Esophagus squamous epithelium (tissue), 5 donors: ENCODE measurements at regions not wholly inside any gene's neighbourhood (a gene's known extent, or its start where the extent isn't known, plus 50 kb on each side); places are given as distances from the start of the nearest gene placed in this dataset.

Source experiments
- DNase-seq: peaks from one replicate; lab custom pipeline; 2025; lab: John Stamatoyannopoulos, UW
- H3K27ac ChIP-seq, 4 donors: fragments of 200-600 bp; sonication (generic); one replicate each; pipeline ENCODE4 v1.5.1; 2016 to 2019; ENCODE audit warnings: mild to moderate bottlenecking in 1 of 4
- H3K27me3 ChIP-seq, 4 donors: fragments of 200-600 bp; sonication (generic); 1 replicate in 3 of 4; 2 replicates in 1 of 4; pipeline versions ENCODE4 v1.5.1 to v1.6.0; 2017 to 2021; ENCODE audit warnings: antibody characterized with exemption in 1 of 4
- H3K36me3 ChIP-seq, 3 donors: fragments of 200-600 bp; sonication (generic); one replicate each; pipeline ENCODE4 v1.5.1; 2016 to 2019
- H3K4me1 ChIP-seq, 3 donors: fragments of 200-600 bp; sonication (generic); one replicate each; pipeline ENCODE4 v1.5.1; 2017 to 2019
- H3K4me3 ChIP-seq, 4 donors: fragments of 200-600 bp; sonication (generic); 1 replicate in 3 of 4; 2 replicates in 1 of 4; pipeline ENCODE4 v1.5.1; 2016 to 2019; ENCODE audit warnings: mild to moderate bottlenecking in 2 of 4, moderate library complexity in 1 of 4
- H3K9me3 ChIP-seq, 3 donors: fragments of 200-600 bp; sonication (generic); one replicate each; pipeline ENCODE4 v1.5.1; 2016 to 2019
- CTCF ChIP-seq, 6 experiments: fragments of 450-650 bp in 4 of 6; fragments of 200-600 bp in 2 of 6; sonication (generic) in 2 of 6; IDR thresholded peaks; one replicate each; pipeline ENCODE4 v1.5.1; 2016 to 2019; ENCODE audit warnings: antibody characterized with exemption in 6 of 6, mild to moderate bottlenecking in 4 of 6, moderate library complexity in 4 of 6
- POLR2A ChIP-seq, 4 donors: fragments of 450-650 bp; IDR thresholded peaks; one replicate each; pipeline ENCODE4 v1.6.1; 2017; ENCODE audit warnings: antibody characterized with exemption in 4 of 4, mild to moderate bottlenecking in 4 of 4, moderate library complexity in 3 of 4
- WGBS, 2 donors: methylation state at CpG; one replicate each; pipeline ENCODE4 v1.1.5; 2018; 5-methylcytosine and 5-hydroxymethylcytosine counted together
- intact Hi-C: fragments of 100-400 bp; cut with DNase I; formaldehyde crosslinking; loops from one replicate; pipeline ENCODE4 v1.15.0; 2022
- donor health status: DM: yes; HTN: yes; CAD: no.

DNA sequence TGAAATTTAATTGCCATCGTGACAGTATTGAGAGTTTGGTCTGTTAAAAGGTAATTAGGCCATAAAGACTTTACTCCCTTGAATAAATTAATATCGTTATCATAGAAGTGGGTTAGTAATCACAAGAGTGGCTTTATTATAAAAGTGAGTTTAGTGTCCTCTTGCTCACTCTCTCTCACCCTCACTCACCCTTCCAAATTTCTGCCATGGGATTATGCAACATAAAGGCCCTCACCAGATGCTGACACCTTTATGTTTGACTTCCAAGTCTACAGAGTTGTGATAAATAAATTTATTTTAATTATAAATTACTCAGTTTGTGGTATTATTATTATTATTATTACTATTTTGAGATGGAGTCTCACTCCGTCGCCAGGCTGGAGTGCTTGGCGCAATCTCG, 1070.8 kb downstream of the PCDH18 start:
- intact Hi-C loops, result no loop called here
- no peaks in the 10 kb centered on the region for H3K36me3 ChIP-seq
- H3K4me3 ChIP-seq, result no peak overlapping the region
- WGBS, 2 donors, result 86 to 87% methylated on average over 6 of the region's 6 CpGs
- H3K27me3 ChIP-seq, result no peaks in the 10 kb centered on the region
- H3K9me3 ChIP-seq, result no peaks in the 10 kb centered on the region
- TF ChIP-seq CTCF (IDR thresholded peaks at IDR 0.05) (no peak), POLR2A (IDR thresholded peaks at IDR 0.05) (no peak)
- no peak for DNase-seq
- no peaks in the 10 kb centered on the region for H3K4me1 ChIP-seq
- no peak overlapping the region for H3K27ac ChIP-seq

DNA sequence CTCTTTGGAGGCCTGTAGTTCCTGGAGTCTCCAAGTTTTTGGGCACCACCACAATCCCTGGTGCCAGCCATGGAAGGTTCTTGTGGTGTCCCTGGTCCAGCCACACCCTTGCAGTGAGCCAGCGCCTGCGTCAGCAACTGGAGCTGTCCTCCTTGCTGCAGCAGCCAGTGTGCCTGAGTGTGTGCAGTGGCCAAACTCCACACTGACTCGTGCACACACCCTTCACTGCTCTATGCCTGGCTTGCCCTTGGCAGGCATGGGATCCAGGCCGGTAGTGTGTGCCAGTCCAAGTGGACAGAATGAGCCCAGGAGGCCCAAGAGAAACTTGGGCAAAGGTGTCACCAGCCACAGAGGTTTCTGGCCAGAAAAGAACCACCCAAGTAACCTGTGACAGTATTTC, 1074.0 kb downstream of the PCDH18 start:
- no peak for DNase-seq
- no peaks in the 10 kb centered on the region for H3K4me1 ChIP-seq
- no peak for TF ChIP-seq POLR2A (IDR thresholded peaks at IDR 0.05)
- no peak for TF ChIP-seq CTCF (IDR thresholded peaks at IDR 0.05)
- H3K36me3 ChIP-seq, result no peaks in the 10 kb centered on the region
- H3K4me3 ChIP-seq, result no peak overlapping the region
- 67 to 100% methylated on average over 1 to 3 of the region's 4 CpGs for WGBS, 2 donors
- intact Hi-C loops, result no loop called here
- H3K9me3 ChIP-seq, result no peaks in the 10 kb centered on the region
- no peak overlapping the region for H3K27ac ChIP-seq
- H3K27me3 ChIP-seq, result no peaks in the 10 kb centered on the region

- no peak for DNase-seq
- TF ChIP-seq CTCF (IDR thresholded peaks at IDR 0.05), result no peak
- no peak for TF ChIP-seq POLR2A (IDR thresholded peaks at IDR 0.05)
- Histone ChIP-seq H3K4me1 (no peaks in the 10 kb centered on the region), H3K9me3 (no peaks in the 10 kb centered on the region), H3K27ac (no peak overlapping the region), H3K36me3 (no peaks in the 10 kb centered on the region), H3K4me3 (no peak overlapping the region), H3K27me3 (no peaks in the 10 kb centered on the region)
- intact Hi-C loops, result no loop called here
- WGBS, 2 donors, result 80% methylated on average over 2 of the region's 5 CpGs; no CpG with 5 or more reads in 1 of the 2 donors
Observed at GRCh38 chr4:136457577-136457976, 1074.7 kb downstream of the PCDH18 start.

GRCh38 chr4:136457004-136457403, 1075.3 kb downstream of the PCDH18 start:
- no peaks in the 10 kb centered on the region for H3K36me3 ChIP-seq
- intact Hi-C loops, result no loop called here
- no peaks in the 10 kb centered on the region for H3K4me1 ChIP-seq
- TF ChIP-seq CTCF (IDR thresholded peaks at IDR 0.05), result no peak
- TF ChIP-seq POLR2A (IDR thresholded peaks at IDR 0.05), result no peak
- WGBS, 2 donors, result 67 to 86% methylated on average over 1 to 2 of the region's 2 CpGs
- H3K9me3 ChIP-seq, result no peaks in the 10 kb centered on the region
- no peak overlapping the region for H3K27ac ChIP-seq
- no peak for DNase-seq
- H3K27me3 ChIP-seq, result no peaks in the 10 kb centered on the region
- no peak overlapping the region for H3K4me3 ChIP-seq

GRCh38 chr4:136443006-136443405, 1089.3 kb downstream of the PCDH18 start:
- no peak for DNase-seq
- WGBS, 2 donors, result 91 to 95% methylated on average over 2 of the region's 4 CpGs
- H3K36me3 ChIP-seq, result no peaks in the 10 kb centered on the region
- H3K4me3 ChIP-seq, result no peak overlapping the region
- H3K27me3 ChIP-seq, result no peaks in the 10 kb centered on the region
- no peak overlapping the region for H3K27ac ChIP-seq
- H3K4me1 ChIP-seq, result no peaks in the 10 kb centered on the region
- H3K9me3 ChIP-seq, result no peaks in the 10 kb centered on the region
- TF ChIP-seq CTCF (IDR thresholded peaks at IDR 0.05), result no peak
- TF ChIP-seq POLR2A (IDR thresholded peaks at IDR 0.05), result no peak
- intact Hi-C loops, result no loop called here
